GM21381 (cell line): ENCODE measurements at regions not wholly inside any gene's neighbourhood (a gene's known extent, or its start where the extent isn't known, plus 50 kb on each side); places are given as distances from the start of the nearest gene placed in this dataset.
"Not testable (repeated sequence)": the region's sequence is repeated elsewhere in the genome, so short reads cannot be mapped to it uniquely, and the experiment has no call there.

ENCODE experiments used
- ATAC-seq: cut with Tn5 transposase; IDR thresholded peaks from one replicate; pipeline ENCODE4 v1.9.1; 2021; ENCODE audit warnings: mild to moderate bottlenecking, moderate library complexity; ENCODE audit not compliant: unreplicated experiment

- ATAC-seq, result not testable (repeated sequence)
Observed at GRCh38 chr16:29284159-29284558, 122.4 kb downstream of the NPIPB11 start.

- ATAC-seq, result not testable (repeated sequence)
Observed at GRCh38 chr16:29278097-29278871, 128.2 kb downstream of the NPIPB11 start.

- not testable (repeated sequence) for ATAC-seq
Observed at GRCh38 chr16:29276446-29276845, 130.1 kb downstream of the NPIPB11 start.

- not testable (repeated sequence) for ATAC-seq
Observed at GRCh38 chr16:29274055-29275035, 132.2 kb downstream of the NPIPB11 start.

DNA sequence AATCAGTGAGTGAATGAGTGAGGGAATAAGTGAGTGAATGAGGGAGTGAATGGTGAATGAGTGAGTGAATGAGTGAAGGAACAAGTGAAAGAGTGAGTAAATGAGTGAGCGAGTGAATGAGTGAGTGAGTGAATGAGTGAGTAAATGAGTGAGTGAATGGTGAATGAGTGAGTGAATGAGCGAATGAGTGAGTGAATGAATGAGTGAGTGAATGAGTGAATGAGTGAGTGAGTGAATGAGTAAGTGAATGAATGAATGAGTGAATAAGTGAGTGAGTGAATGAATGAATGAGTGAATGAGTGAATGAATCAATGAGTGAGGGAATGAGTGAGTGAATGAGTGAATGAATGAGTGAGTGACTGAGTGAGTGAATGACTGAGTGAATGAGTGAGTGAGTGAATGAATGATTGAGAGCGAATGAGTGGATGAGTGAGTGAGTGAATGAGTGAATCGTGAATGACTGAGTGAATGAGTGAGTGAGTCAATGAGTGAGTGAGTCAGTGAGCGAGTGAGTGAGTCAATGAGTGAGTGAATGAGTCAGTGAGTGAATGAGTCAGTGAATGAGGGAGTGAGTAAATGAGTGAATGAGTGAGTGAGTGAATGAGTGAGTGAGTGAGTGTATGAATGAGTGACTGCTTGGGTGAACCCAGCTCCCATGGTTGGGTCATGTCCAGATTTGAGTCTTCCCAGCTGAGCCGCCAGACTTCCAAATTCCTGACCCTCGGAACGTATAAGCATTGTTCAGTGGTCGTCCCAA, 133.0 kb downstream of the NPIPB11 start:
- ATAC-seq, result not testable (repeated sequence)

DNA sequence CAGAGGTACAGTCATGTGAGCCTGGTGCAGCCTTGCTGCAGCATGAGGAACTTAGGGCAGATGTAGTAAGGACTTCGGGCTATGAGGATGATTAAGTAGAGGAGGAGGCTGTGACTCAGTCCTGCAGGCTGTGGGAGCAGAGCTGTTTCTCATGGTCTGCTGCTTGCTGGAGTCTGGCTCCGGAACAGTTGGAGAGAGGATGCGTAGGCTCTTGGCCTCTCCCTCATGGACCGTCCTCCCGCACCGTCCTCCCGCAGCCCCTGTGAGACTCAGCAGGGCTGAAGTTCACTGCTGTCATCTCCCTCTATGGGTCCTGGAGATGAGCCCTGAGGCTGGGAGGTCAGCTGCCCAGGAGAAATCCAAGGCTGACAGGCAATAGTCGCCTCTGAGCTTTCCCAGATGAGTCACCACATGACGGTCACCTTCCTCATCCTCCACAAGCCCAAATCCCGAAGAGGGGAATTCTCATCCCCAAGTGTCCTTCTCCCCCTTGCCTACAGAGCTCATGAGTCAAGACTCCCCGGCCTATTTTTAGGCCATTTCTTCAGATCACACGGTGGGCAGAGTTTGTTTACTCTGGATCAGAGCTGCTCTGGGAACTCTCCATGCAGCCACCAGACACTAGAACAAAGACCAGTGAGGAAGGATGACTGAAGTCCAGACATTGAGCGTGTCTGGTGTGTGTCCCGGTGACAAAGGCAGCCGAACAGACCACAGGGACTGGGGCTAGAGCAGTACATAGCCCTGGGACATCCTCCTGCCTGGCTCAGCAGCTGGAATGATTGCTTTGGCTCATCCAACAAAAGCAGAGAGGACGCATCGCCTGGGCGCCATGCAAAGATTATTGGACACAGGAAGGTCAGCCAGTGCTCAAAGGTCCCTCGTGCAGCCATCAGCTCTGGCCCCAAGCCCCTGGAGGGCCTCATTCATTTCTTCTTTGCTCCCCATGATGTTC, 134.5 kb downstream of the NPIPB11 start:
- not testable (repeated sequence) for ATAC-seq

GRCh38 chr16:29270923-29271322, 135.6 kb downstream of the NPIPB11 start:
- not testable (repeated sequence) for ATAC-seq

DNA sequence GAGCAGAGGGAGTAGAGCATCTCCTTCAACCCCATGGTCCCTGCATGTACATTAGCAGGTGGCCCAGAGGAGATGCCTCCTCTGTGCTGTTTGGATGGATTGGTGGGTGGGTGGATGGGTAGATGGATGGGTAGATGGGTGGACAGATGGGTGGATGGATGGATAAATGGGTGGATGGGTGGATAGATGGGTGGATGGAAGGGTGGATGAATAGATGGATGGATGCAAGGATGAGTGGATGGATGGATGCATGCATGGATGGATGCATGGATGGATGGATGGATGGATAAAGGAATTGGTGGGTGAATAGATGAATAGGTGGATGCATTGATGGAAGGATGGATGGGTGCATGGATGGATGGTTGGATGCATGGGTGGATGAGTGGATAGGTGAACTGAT, 136.5 kb downstream of the NPIPB11 start:
- ATAC-seq, result not testable (repeated sequence)

- ATAC-seq, result not testable (repeated sequence)
Observed at GRCh38 chr16:29269192-29269811, 137.2 kb downstream of the NPIPB11 start.

DNA sequence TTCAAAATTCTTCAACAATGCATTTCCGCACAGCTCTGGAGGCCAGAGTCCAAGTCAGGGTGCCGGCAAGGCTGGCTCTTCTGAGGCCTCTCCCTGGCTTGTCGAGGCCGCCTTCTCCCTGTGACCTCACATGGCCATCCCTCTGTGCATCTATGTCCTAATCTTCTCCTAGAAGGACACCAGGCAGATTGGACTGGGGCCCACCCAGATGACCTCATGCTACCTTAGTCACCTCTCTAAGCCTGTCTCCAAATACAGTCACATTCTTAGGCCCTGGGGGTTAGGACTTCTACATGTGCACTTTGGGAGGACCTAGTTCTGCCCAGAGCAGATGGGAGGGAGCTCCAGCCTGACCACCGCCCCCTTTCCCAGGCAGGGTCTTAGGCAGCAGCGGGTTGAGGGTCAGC, 137.7 kb downstream of the NPIPB11 start:
- ATAC-seq, result not testable (repeated sequence)

GRCh38 chr16:29268348-29268747, 138.2 kb downstream of the NPIPB11 start:
- ATAC-seq, result not testable (repeated sequence)

DNA sequence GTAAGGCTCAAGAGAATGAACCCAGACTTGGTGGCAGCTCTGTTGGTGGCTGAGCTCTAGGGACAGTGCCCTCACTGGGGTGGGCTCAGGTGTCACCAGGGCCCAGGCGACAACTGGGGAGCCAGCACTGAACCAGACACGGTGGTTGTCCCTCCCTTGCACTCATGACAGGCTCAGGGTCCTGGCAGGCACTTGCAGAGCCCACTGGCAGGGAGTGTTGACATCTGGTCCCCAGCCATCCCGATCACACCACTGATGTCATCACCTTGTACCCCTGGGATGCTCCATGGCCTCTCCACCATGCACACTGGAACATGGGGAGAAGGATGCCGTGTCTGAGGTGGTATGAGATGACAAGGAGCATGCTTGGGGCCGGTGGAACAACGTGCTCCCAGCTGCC, 138.6 kb downstream of the NPIPB11 start:
- ATAC-seq, result not testable (repeated sequence)

DNA sequence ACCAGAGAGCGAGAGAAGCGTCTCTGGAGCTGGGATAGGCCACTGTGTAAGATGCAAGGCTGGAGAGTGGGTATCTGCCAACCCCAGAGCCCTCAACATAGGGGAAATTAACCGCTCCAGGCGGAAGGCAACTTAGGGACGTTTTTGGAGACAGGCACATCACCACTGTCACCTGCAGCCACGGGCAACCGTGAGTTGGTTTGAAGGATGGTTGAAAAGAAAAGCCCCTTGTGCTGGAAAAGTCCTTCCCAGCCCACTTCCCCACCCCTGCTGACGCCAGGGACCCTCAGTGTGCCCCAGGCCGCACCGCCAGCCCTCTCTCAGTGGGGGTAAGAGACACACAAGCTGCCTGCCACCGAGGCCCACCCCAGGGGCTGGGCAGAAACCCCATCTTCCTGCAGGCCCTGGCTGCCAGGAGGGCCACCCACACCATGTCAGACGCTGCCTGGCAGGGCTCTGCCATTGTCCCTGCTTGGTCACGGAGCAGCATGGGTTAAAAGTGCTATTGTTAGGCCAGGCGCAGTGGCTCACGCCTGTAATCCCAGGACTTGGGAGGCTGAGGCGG, 139.4 kb downstream of the NPIPB11 start:
- not testable (repeated sequence) for ATAC-seq

DNA sequence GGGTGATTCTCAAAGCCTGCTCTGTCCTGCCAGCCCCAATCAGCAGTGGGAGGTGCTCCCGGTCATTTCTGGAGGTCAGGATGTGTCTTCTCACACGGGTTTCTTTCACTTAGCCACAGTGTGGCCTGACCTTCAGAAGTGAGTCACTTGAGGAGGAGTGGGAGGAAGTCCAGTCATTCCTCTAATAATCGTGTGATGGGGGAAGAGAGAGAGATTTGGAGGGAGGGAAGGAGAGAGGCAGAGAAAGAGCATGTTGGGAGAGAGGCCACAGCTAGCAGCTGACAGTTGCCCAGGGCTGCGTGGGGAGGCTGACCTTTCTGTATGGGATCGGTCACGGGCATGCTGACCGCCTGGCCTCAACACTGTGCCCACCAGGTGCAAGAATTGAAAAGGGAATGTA, 139.9 kb downstream of the NPIPB11 start:
- ATAC-seq, result not testable (repeated sequence)

DNA sequence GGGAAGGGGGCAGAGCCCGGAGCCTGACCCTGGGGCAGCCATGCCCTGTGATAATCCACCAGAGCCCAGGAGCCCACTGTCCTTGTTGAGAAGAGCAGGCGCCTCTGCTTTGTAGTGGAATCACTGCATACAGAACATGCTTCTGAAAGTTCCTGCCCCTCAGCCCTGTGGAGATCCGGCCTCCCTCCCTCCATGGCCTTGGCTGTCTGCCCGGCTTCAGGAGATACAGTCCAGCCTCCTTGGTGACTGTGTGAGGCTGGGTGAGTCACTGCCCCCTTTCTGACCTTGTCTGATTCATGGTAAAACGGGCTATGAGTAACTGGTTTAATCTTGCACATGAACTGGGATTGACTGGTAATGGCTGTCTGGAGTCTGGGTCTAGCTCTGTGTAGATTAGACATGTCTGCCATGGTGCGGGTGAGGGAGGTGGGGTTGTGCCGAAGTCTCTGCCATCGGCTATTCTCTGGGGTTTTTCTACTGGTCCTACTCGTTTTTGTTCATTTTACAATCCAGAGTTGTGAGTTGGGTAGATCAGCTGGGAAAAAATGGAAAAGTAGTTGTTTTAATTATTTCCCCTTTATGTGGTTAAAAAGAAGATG, 141.2 kb downstream of the NPIPB11 start:
- not testable (repeated sequence) for ATAC-seq

DNA sequence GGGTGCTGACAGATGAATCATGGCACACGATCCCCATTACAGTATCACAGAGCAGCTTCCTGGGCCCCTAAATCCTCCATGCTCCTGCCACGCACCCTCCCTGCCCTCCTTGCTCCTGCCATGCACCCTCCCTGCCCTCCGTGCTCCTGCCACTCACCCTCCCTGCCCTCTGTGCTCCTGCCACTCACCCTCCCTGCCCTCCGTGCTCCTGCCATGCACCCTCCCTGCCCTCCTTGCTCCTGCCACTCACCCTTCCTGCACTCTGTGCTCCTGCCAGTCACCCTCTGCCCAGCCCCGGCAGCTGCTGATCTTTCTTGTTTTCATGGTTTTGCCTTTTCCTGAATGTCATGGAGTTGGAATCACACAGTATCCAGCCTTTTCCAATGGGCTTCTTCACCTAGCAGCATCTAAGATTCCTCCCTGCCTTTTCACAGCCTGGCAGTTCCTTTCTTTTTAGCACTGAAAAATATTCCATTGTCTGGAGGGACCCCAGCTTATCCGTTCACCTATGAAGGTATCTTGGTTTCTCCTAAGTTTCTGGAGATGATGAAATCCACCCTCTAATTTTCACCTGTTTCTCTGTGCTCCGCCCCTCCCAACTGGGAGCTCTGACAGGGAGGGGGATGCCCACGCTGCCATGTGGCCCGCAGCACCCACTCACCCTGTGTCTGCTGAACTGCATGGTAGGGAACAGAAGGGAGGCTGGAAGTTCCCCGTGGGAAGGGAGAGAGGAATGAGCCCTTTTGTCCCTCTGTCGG, 142.3 kb downstream of the NPIPB11 start:
- ATAC-seq, result not testable (repeated sequence)

- not testable (repeated sequence) for ATAC-seq
Observed at GRCh38 chr16:29262725-29263124, 143.8 kb downstream of the NPIPB11 start.
